ENCODE measurements at regions not wholly inside any gene's neighbourhood (a gene's known extent, or its start where the extent isn't known, plus 50 kb on each side); places are given as distances from the start of the nearest gene placed in this dataset.

GRCh38 chr22:44625421-44625760, 76.6 kb upstream of the PRR5 start:
- H3K36me3 ChIP-seq = no peaks in the 10 kb centered on the region
- TF ChIP-seq CTCF (IDR thresholded peaks at IDR 0.05) = no peak
- TF ChIP-seq POLR2A (IDR thresholded peaks at IDR 0.05) = no peak
- DNase-seq = no peak
- no peaks in the 10 kb centered on the region for H3K27me3 ChIP-seq
- H3K9me3 ChIP-seq = no peaks in the 10 kb centered on the region
- WGBS (ENCODE audit: insufficient coverage, low coverage, low lambda C conversion rate, missing lambda C conversion rate) = no CpG with 5 or more reads among the region's 7 CpGs
- H3K4me3 ChIP-seq = no peak overlapping the region
- no peak for ATAC-seq
- H3K4me1 ChIP-seq = no peaks in the 10 kb centered on the region
- H3K27ac ChIP-seq = no peak overlapping the region
- intact Hi-C loops (cut with DNase I) = loop anchor here (5.0 to 10.0 kb wide), 3 partner anchors 541 to 633 kb away; no protein-coding TSS in a partner anchor

GRCh38 chr22:44624689-44625420, 77.1 kb upstream of the PRR5 start:
- H3K9me3 ChIP-seq = no peaks in the 10 kb centered on the region
- TF ChIP-seq CTCF (IDR thresholded peaks at IDR 0.05) (no peak), POLR2A (IDR thresholded peaks at IDR 0.05) (no peak)
- no peak overlapping the region for H3K27ac ChIP-seq
- H3K27me3 ChIP-seq = no peaks in the 10 kb centered on the region
- intact Hi-C loops (cut with DNase I) = loop anchor here (5.0 to 10.0 kb wide), 3 partner anchors 540 to 633 kb away; no protein-coding TSS in a partner anchor
- H3K4me3 ChIP-seq = no peak overlapping the region
- no peaks in the 10 kb centered on the region for H3K4me1 ChIP-seq
- DNase-seq = no peak
- no peak for ATAC-seq
- 67% methylated on average over 4 of the region's 27 CpGs for WGBS (ENCODE audit: insufficient coverage, low coverage, low lambda C conversion rate, missing lambda C conversion rate)
- H3K36me3 ChIP-seq = no peaks in the 10 kb centered on the region

GRCh38 chr22:44623771-44624510, 78.1 kb upstream of the PRR5 start:
- Histone ChIP-seq H3K4me3 (no peak overlapping the region), H3K9me3 (no peaks in the 10 kb centered on the region), H3K4me1 (no peaks in the 10 kb centered on the region), H3K27ac (no peak overlapping the region), H3K27me3 (no peaks in the 10 kb centered on the region), H3K36me3 (no peaks in the 10 kb centered on the region)
- 13% methylated on average over 6 of the region's 24 CpGs for WGBS (ENCODE audit: insufficient coverage, low coverage, low lambda C conversion rate, missing lambda C conversion rate)
- ATAC-seq = peak in 3 of 4 donors; percentile 7 to 15 (median 11)
- no peak for DNase-seq
- intact Hi-C loops (cut with DNase I) = loop anchor here in 1 of 2 donors (10.0 kb wide), 1 partner anchor 539 kb away; no protein-coding TSS in a partner anchor
- no peak for TF ChIP-seq POLR2A (IDR thresholded peaks at IDR 0.05)
- TF ChIP-seq CTCF (IDR thresholded peaks at IDR 0.05) = peak in 1 of 4 donors; percentile 27

GRCh38 chr22:44622679-44623078, 79.3 kb upstream of the PRR5 start:
- TF ChIP-seq POLR2A (IDR thresholded peaks at IDR 0.05) (no peak), CTCF (IDR thresholded peaks at IDR 0.05) (no peak)
- intact Hi-C loops (cut with DNase I) = loop anchor here in 1 of 2 donors (10.0 kb wide), 1 partner anchor 538 kb away; no protein-coding TSS in a partner anchor
- no peak overlapping the region for H3K27ac ChIP-seq
- no peaks in the 10 kb centered on the region for H3K9me3 ChIP-seq
- DNase-seq (no peak), ATAC-seq (no peak)
- H3K27me3 ChIP-seq = no peaks in the 10 kb centered on the region
- 23% methylated on average over 6 of the region's 11 CpGs for WGBS (ENCODE audit: insufficient coverage, low coverage, low lambda C conversion rate, missing lambda C conversion rate)
- no peak overlapping the region for H3K4me3 ChIP-seq
- H3K36me3 ChIP-seq = no peaks in the 10 kb centered on the region
- H3K4me1 ChIP-seq = no peaks in the 10 kb centered on the region
